ENCODE measurements at regions not wholly inside any gene's neighbourhood (a gene's known extent, or its start where the extent isn't known, plus 50 kb on each side); places are given as distances from the start of the nearest gene placed in this dataset.

DNA sequence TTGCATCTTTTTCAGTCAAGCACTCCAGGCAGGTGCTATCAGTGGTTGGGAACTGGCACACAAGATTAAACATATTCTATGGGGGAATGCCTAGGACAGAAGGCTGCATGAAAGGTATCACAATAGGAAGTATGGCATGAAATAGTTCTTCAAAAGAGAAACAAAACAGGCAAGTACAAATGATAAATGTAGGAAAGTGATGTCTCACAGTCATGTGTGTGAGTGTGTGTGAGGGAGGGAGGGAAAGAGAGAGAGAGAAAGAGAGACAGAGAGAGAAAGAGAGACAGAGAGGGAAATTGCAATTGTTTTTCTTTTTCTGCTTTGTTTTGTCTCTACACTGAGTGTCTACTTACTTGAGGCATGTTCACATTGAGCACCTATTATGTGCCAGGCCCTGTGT is 456.3 kb downstream of the MIAT start:
- Histone ChIP-seq H3K9ac (ENCODE audit: low read depth, low read length) (no peak overlapping the region), H3K4me3 (ENCODE audit: low read depth, low read length) (no peak overlapping the region), H3K9me3 (ENCODE audit: control insufficient read depth, insufficient read depth, low read length) (no peaks in the 10 kb centered on the region), H3K27me3 (ENCODE audit: control insufficient read depth, insufficient read depth, low read length) (no peaks in the 10 kb centered on the region), H3K36me3 (ENCODE audit: control insufficient read depth, insufficient read depth, low read length) (no peaks in the 10 kb centered on the region), H3K4me1 (ENCODE audit: control insufficient read depth, insufficient read depth, low read length) (peaks cover 10% of the 10 kb centered on the region), H3K27ac (ENCODE audit: low read depth, low read length) (peak overlapping the region; percentile 35)

GRCh38 chr22:27114186-27114585 is 456.8 kb downstream of the MIAT start:
- no peaks in the 10 kb centered on the region for H3K36me3 ChIP-seq (ENCODE audit: control insufficient read depth, insufficient read depth, low read length)
- peaks cover 10% of the 10 kb centered on the region for H3K4me1 ChIP-seq (ENCODE audit: control insufficient read depth, insufficient read depth, low read length)

GRCh38 chr22:27115410-27115809 is 458.0 kb downstream of the MIAT start:
- H3K9me3 ChIP-seq (ENCODE audit: control insufficient read depth, insufficient read depth, low read length), result no peaks in the 10 kb centered on the region
- no peaks in the 10 kb centered on the region for H3K27me3 ChIP-seq (ENCODE audit: control insufficient read depth, insufficient read depth, low read length)
- no peaks in the 10 kb centered on the region for H3K36me3 ChIP-seq (ENCODE audit: control insufficient read depth, insufficient read depth, low read length)
- H3K4me3 ChIP-seq (ENCODE audit: low read depth, low read length), result no peak overlapping the region
- no peak overlapping the region for H3K27ac ChIP-seq (ENCODE audit: low read depth, low read length)
- H3K4me1 ChIP-seq (ENCODE audit: control insufficient read depth, insufficient read depth, low read length), result peaks cover 10% of the 10 kb centered on the region
- no peak overlapping the region for H3K9ac ChIP-seq (ENCODE audit: low read depth, low read length)

More at GRCh38 chr22:27114186-27114585, 456.8 kb downstream of the MIAT start:
- Histone ChIP-seq H3K9me3 (ENCODE audit: control insufficient read depth, insufficient read depth, low read length) (no peaks in the 10 kb centered on the region), H3K9ac (ENCODE audit: low read depth, low read length) (no peak overlapping the region), H3K4me3 (ENCODE audit: low read depth, low read length) (no peak overlapping the region), H3K27me3 (ENCODE audit: control insufficient read depth, insufficient read depth, low read length) (no peaks in the 10 kb centered on the region), H3K27ac (ENCODE audit: low read depth, low read length) (no peak overlapping the region)

- H3K27me3 ChIP-seq (ENCODE audit: control insufficient read depth, insufficient read depth, low read length), result no peaks in the 10 kb centered on the region
- peaks cover 6% of the 10 kb centered on the region for H3K4me1 ChIP-seq (ENCODE audit: control insufficient read depth, insufficient read depth, low read length)
- H3K4me3 ChIP-seq (ENCODE audit: low read depth, low read length), result no peak overlapping the region
- H3K9ac ChIP-seq (ENCODE audit: low read depth, low read length), result 0 out of 2 replicates have a peak overlapping the region, but pooled peaks have one; percentile 7
- H3K27ac ChIP-seq (ENCODE audit: low read depth, low read length), result no peak overlapping the region
- no peaks in the 10 kb centered on the region for H3K9me3 ChIP-seq (ENCODE audit: control insufficient read depth, insufficient read depth, low read length)
- no peaks in the 10 kb centered on the region for H3K36me3 ChIP-seq (ENCODE audit: control insufficient read depth, insufficient read depth, low read length)
Measured at GRCh38 chr22:27115816-27116256, 458.4 kb downstream of the MIAT start.

GRCh38 chr22:27116312-27117086 is 459.1 kb downstream of the MIAT start:
- H3K9ac ChIP-seq (ENCODE audit: low read depth, low read length), result 0 out of 2 replicates have a peak overlapping the region, but pooled peaks have one; percentile 7
- no peak overlapping the region for H3K27ac ChIP-seq (ENCODE audit: low read depth, low read length)
- H3K27me3 ChIP-seq (ENCODE audit: control insufficient read depth, insufficient read depth, low read length), result no peaks in the 10 kb centered on the region
- no peaks in the 10 kb centered on the region for H3K9me3 ChIP-seq (ENCODE audit: control insufficient read depth, insufficient read depth, low read length)
- no peak overlapping the region for H3K4me3 ChIP-seq (ENCODE audit: low read depth, low read length)
- no peaks in the 10 kb centered on the region for H3K36me3 ChIP-seq (ENCODE audit: control insufficient read depth, insufficient read depth, low read length)
- H3K4me1 ChIP-seq (ENCODE audit: control insufficient read depth, insufficient read depth, low read length), result no peaks in the 10 kb centered on the region

DNA sequence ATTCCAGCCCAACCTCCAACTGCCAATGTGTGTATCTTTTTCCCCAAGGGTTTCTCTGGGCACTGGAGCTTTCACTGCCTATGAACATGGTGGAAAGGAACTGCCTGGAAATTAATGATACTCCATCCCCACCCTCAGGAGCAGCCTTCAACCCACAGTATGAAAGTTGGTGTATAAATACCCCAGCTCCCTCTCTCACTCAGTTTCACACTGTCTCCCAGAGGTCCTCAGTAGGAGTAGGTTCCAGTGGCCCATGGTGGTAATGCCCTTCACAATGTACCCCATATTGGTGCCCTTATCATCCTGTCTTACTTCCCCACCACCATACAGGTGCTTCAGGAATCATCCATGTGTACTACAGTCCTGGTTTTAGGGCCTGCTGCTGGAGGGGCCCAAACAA is 462.6 kb downstream of the MIAT start:
- Histone ChIP-seq H3K27me3 (ENCODE audit: control insufficient read depth, insufficient read depth, low read length) (no peaks in the 10 kb centered on the region), H3K9me3 (ENCODE audit: control insufficient read depth, insufficient read depth, low read length) (no peaks in the 10 kb centered on the region), H3K9ac (ENCODE audit: low read depth, low read length) (no peak overlapping the region), H3K4me3 (ENCODE audit: low read depth, low read length) (no peak overlapping the region), H3K4me1 (ENCODE audit: control insufficient read depth, insufficient read depth, low read length) (no peaks in the 10 kb centered on the region), H3K36me3 (ENCODE audit: control insufficient read depth, insufficient read depth, low read length) (no peaks in the 10 kb centered on the region), H3K27ac (ENCODE audit: low read depth, low read length) (no peak overlapping the region)

- no peak overlapping the region for H3K9ac ChIP-seq (ENCODE audit: low read depth, low read length)
- no peaks in the 10 kb centered on the region for H3K4me1 ChIP-seq (ENCODE audit: control insufficient read depth, insufficient read depth, low read length)
- no peak overlapping the region for H3K27ac ChIP-seq (ENCODE audit: low read depth, low read length)
- no peak overlapping the region for H3K4me3 ChIP-seq (ENCODE audit: low read depth, low read length)
- no peaks in the 10 kb centered on the region for H3K9me3 ChIP-seq (ENCODE audit: control insufficient read depth, insufficient read depth, low read length)
- no peaks in the 10 kb centered on the region for H3K27me3 ChIP-seq (ENCODE audit: control insufficient read depth, insufficient read depth, low read length)
- no peaks in the 10 kb centered on the region for H3K36me3 ChIP-seq (ENCODE audit: control insufficient read depth, insufficient read depth, low read length)
Measured at GRCh38 chr22:27122574-27122973, 465.2 kb downstream of the MIAT start.

- no peak overlapping the region for H3K9ac ChIP-seq (ENCODE audit: low read depth, low read length)
Measured at GRCh38 chr22:27123880-27124279, 466.5 kb downstream of the MIAT start.

DNA sequence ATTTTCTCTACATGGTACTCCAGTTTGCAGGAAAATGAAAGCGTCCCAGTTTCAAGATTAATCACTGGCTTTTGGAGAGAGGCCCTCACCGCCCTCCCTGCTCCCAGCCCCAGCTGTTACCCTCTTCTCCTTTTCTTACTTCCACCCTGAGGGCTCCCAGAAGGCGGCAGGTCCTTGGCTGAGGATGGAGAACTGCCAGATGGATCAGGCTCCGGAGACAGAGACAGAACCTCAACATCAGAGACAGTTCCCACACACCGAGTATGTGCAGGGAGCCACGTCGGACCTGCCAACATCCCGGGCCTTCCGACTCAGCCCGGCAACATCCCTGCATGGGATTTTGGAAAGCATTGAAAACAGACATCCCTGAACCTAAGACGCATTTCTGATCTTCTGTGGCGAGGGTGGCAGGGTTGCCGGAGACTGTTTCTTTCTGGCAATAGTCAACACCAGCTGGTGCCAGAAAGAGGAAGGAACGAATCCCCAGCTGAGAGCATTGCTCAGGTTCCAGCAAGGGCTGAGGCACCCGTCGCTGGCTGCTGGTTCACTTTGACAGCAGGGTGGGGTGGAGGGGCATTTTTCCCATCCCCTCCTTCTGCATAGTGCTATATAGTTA is 467.1 kb downstream of the MIAT start:
- H3K9me3 ChIP-seq (ENCODE audit: control insufficient read depth, insufficient read depth, low read length), result no peaks in the 10 kb centered on the region
- H3K4me1 ChIP-seq (ENCODE audit: control insufficient read depth, insufficient read depth, low read length), result no peaks in the 10 kb centered on the region
- H3K9ac ChIP-seq (ENCODE audit: low read depth, low read length), result no peak overlapping the region
- no peak overlapping the region for H3K27ac ChIP-seq (ENCODE audit: low read depth, low read length)
- H3K4me3 ChIP-seq (ENCODE audit: low read depth, low read length), result no peak overlapping the region
- no peaks in the 10 kb centered on the region for H3K36me3 ChIP-seq (ENCODE audit: control insufficient read depth, insufficient read depth, low read length)
- H3K27me3 ChIP-seq (ENCODE audit: control insufficient read depth, insufficient read depth, low read length), result no peaks in the 10 kb centered on the region

More at GRCh38 chr22:27123880-27124279, 466.5 kb downstream of the MIAT start:
- Histone ChIP-seq H3K4me1 (ENCODE audit: control insufficient read depth, insufficient read depth, low read length) (no peaks in the 10 kb centered on the region), H3K27ac (ENCODE audit: low read depth, low read length) (no peak overlapping the region), H3K36me3 (ENCODE audit: control insufficient read depth, insufficient read depth, low read length) (no peaks in the 10 kb centered on the region), H3K9me3 (ENCODE audit: control insufficient read depth, insufficient read depth, low read length) (no peaks in the 10 kb centered on the region), H3K4me3 (ENCODE audit: low read depth, low read length) (no peak overlapping the region), H3K27me3 (ENCODE audit: control insufficient read depth, insufficient read depth, low read length) (no peaks in the 10 kb centered on the region)

DNA sequence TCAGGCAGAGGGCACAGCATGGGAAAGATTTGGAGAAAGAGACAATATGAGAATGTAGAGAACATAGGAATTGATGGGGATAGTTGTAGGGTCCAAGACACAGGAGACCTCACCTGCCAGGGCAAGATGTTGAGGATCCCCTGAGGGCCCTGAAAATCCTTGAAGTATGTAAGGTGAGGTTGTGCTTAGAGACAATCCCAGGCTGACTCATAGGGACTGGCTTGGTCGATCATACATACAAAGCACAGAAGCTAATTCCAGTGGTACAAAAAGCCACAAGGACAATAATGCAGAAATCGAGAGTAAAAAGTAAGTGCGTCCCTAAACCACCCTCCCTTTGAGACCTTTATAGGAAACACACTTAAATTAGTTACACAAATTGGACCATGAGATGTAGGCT is 468.2 kb downstream of the MIAT start:
- Histone ChIP-seq H3K27ac (ENCODE audit: low read depth, low read length) (no peak overlapping the region), H3K36me3 (ENCODE audit: control insufficient read depth, insufficient read depth, low read length) (no peaks in the 10 kb centered on the region), H3K4me3 (ENCODE audit: low read depth, low read length) (no peak overlapping the region), H3K9ac (ENCODE audit: low read depth, low read length) (no peak overlapping the region), H3K27me3 (ENCODE audit: control insufficient read depth, insufficient read depth, low read length) (no peaks in the 10 kb centered on the region), H3K4me1 (ENCODE audit: control insufficient read depth, insufficient read depth, low read length) (no peaks in the 10 kb centered on the region), H3K9me3 (ENCODE audit: control insufficient read depth, insufficient read depth, low read length) (no peaks in the 10 kb centered on the region)

DNA sequence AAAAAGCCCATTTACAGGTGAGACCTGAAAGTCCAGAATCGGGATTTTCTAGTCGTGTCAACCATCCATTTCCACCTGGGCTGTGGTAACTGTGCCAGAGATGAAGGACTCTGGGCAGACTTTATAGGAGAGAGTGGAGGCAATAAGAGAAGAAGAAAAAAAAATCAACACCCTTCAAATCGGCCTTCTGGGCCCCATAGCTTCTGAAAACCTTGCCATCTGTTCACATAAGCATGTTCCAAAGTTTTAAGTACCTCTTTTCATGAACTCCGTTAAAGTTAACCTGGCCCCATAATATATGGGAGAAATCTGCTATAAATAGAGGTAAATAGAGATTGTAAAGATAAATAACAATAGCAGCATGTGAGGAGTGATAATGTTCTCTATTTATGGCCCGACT is 470.5 kb downstream of the MIAT start:
- no peaks in the 10 kb centered on the region for H3K27me3 ChIP-seq (ENCODE audit: control insufficient read depth, insufficient read depth, low read length)
- no peak overlapping the region for H3K27ac ChIP-seq (ENCODE audit: low read depth, low read length)
- no peaks in the 10 kb centered on the region for H3K4me1 ChIP-seq (ENCODE audit: control insufficient read depth, insufficient read depth, low read length)
- no peak overlapping the region for H3K9ac ChIP-seq (ENCODE audit: low read depth, low read length)
- H3K36me3 ChIP-seq (ENCODE audit: control insufficient read depth, insufficient read depth, low read length), result no peaks in the 10 kb centered on the region
- no peaks in the 10 kb centered on the region for H3K9me3 ChIP-seq (ENCODE audit: control insufficient read depth, insufficient read depth, low read length)
- H3K4me3 ChIP-seq (ENCODE audit: low read depth, low read length), result no peak overlapping the region

Measured in HUES48 (cell line).